Renal cortex interstitium (tissue), 11 donors: ENCODE measurements at regions not wholly inside any gene's neighbourhood (a gene's known extent, or its start where the extent isn't known, plus 50 kb on each side); places are given as distances from the start of the nearest gene placed in this dataset.
"Not testable (repeated sequence)": the region's sequence is repeated elsewhere in the genome, so short reads cannot be mapped to it uniquely, and the experiment has no call there.

Source experiments
- DNase-seq, 11 donors: peaks; one replicate each; pipeline ENCODE4 v3.0.0-alpha.2; 2013; ENCODE audit warnings: low read depth in 9 of 11, low spot score in 4 of 11; ENCODE audit errors: extremely low read depth in 1 of 11

DNA sequence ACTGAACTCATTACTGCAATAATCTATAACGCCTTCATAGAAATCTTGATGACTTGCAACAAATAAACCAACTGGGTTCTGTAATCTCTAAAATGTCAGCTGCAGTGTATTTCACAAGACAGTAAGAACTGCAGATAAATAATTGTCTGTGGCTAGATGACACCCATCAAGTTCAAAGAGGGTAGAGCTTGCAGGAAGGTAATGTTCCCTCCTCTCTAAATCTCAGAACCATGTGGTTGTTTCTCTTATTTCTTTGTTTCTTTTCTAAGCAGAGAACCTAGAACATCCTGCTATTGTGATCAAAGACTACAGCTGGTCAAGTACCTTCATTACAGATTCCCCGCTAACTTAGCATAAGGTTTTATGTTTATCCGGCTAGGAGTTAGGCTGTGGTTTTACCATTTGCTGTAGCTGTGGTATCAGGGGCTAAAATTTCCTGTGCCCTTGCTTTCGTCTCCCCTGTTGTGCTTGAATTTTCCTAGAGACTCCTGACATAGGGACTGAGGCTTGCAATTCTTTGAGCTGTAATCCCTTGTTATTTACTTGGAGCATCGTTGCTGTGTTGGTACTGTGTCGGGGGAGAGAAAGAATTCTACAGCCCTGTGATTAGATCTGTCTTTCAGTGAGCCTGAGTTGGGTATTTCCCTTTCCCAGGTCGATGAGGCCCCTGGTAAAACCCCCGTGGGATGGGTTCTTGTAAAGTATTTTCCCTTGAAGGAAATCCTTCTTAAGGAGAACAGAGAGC lies 253.1 kb upstream of the BTG1 start:
- no peak for DNase-seq

DNA sequence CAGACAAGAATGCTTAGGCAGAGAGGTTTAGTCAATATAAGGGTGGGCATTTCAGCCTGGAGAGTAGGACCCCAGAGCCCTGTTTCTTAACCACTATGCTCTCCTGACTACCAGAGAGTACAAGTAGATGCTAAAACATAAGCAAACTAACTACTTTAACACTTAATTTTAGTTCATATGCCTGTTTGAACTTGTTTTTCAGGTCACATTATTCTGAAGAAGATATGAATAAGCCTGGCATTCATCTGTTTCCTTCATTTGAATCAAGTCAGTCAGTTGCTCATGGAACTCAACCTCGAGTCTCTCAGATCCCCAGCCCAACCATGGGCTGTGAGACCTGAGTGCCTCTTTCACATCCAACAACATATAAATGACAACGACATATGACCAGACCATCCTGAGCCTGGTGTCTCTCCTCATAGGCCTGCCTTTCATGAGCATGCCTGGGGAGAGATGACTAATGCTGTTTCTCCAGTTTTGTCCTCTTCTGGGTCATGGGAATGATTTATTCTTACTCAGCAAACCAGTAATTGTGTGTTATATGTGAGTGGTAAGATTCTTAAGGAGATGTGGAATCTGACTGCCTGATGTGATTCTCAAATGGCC lies 251.1 kb upstream of the BTG1 start:
- no peak for DNase-seq

DNA sequence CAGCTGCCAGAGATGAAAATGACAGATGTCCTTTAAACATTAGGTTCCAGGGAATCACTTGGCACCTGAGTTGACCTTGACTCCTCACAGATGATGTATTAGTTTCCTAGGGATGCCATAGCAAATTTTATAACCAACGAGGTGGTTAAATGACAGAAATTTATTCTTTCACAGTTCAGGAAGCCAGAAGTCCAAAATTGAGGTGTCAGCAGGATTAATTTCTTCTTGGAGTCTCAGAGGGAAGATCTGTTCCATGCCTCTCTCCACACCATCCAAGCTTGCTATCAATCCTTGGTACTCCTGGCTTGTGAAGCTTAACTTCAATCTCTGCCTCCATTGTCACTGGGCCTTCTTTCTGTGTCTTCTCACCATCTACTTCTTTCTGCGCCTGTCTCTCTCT lies 249.7 kb upstream of the BTG1 start:
- DNase-seq: no peak

- DNase-seq: no peak
Measured at GRCh38 chr12:92394895-92395294, 249.2 kb upstream of the BTG1 start.

DNA sequence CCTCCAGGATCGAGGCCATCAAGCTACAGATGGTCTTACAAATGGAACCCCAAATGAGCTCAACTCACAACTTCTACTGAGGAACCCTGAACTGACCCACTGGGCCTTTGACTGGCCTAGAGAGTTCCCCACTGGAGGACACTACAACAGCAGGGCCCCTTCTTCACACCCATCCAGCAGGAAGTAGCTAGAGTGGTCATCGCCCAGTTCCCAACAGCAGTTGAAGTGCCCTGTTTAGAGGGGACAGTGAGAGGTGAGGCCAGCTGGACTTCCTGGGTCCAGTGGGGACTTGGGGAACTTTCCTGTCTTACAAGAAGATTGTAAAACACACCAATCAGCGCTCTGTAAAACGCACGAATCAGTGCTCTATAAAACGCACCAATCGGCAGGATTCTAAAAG lies 247.9 kb upstream of the BTG1 start:
- no peak for DNase-seq

DNA sequence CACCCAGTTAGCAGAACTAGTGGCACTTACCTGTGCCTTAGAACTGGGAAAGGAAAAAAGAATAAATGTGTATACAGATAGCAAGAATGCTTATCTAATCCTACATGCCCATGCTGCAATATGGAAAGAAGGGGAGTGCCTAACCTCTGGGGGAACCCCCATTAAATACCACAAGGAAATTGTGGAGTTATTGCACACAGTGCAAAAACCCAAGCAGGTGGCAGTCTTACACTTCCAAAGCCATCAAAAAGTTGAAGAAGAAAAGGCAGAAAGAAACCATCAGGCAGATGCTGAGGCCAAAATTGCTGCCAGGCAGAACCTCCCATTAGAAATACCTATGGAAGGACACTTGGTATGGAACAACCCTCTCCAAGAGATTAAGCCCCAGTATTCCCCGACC lies 246.1 kb upstream of the BTG1 start:
- not testable (repeated sequence) for DNase-seq

GRCh38 chr12:92389466-92389865 lies 243.8 kb upstream of the BTG1 start:
- DNase-seq: no peak

- DNase-seq: no peak
Measured at GRCh38 chr12:92385296-92385695, 239.7 kb upstream of the BTG1 start.

DNA sequence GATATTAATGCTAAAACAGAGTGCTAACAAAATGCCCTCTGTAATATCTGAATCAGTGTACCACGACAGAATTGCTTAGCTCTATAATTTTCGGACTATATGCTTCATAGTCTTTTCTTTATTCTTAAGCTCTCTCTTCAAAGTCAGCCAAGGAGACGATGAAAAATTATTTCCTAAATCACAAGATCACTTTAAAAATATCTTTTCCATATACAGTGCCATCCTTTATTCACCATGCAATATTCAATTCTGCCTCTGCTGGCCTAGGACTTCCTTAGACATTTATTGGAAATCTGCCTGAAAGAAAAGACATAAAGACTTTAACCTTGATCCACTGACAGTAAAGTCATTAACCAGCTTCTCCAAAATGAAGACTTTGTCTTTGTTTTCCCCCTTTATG lies 238.9 kb upstream of the BTG1 start:
- no peak for DNase-seq

GRCh38 chr12:92382383-92382878 lies 236.8 kb upstream of the BTG1 start:
- no peak for DNase-seq

DNA sequence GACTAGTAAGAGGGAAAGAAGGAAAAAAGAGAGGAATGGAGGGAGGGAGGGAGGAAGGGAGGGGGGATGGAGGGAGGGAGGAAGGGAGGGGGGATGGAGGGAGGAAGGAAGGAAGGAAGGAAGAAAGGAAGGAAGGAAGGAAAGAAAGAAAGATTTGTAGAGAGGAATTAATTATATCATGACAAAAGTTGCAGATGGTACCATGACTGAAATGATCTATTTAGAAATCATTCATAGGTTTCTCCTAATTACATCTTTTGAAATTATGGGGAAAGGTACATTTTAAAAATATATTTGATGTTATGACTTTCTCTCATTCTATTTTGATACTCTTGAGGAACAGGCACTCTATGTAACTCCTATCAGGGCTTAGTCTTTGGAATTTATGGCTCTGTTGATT lies 236.2 kb upstream of the BTG1 start:
- DNase-seq: no peak

DNA sequence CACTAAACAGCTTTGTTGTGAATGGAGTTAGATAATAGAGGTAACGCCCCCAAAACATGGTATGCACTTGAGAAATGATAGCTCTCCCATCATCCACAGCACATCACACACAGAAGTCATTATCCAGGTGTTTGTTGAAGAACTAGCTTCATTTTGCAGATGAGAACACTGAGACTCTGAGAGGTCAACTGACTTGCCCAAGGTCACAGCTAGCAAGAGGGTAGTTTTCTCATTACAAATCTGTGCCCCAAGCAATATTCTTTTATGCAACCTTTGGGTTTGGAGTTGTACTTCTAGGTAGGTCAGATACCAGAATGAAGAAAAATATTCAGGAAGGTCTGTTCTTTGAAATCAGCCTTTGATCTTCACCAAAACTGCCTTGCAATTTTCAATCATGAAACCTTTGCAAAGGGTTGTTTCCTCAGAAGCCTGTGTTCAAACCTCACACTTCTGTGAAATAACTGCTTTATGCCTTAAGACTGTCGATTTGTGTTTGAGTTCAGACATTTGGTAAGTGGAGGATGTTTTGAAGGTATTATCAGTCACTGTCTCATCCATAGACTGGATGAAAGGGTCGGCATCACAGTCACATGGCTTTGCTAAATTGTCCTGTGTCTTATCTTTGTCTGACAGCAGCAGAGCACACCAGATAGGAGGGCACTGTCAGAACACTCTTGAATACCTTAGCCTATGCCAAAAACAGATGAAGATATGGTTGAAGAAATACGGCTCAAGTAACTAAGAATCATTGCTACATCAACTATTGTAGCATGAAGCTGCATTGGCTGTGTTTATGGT lies 233.2 kb upstream of the BTG1 start:
- DNase-seq: no peak

- not testable (repeated sequence) for DNase-seq
Measured at GRCh38 chr12:92375504-92375903, 229.9 kb upstream of the BTG1 start.

- no peak for DNase-seq
Measured at GRCh38 chr12:92370828-92371227, 225.2 kb upstream of the BTG1 start.

GRCh38 chr12:92369636-92370035 lies 224.0 kb upstream of the BTG1 start:
- DNase-seq: no peak

DNA sequence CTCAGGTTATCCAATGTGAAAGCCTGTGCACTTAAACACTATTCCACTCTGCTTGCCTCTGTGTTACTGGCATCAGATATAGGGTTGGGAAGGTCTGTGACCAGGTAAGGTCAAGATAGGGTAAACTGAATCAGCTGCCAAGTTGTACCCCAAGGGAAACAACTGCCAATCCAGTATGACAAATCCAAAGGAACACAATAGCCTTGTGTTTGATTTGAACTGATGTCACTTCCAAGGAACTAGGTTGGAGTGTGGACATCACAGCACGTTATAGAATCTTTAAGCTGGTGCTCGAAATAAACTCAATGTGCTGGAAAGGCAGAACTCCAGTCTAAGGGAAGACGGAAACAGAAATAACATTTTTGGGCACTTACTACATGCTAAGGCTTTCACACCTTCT lies 223.4 kb upstream of the BTG1 start:
- no peak for DNase-seq

DNA sequence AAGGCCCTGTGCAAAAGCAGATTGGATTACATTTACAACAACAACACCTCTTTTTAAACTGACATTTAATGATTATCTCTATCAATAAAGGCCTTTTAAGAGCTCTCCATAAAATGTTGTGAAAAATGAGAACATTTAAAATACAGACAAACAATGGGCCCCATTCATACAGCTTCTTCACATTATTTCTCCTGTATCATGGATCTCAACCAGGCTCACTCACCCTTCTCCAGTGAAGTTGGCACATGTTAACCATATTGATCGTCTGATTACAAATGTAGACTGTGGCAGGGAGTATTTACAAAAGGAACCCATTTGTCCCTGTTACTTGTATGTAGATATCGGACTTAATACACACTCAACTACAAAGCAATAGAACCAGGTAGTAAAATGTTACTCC lies 220.2 kb upstream of the BTG1 start:
- DNase-seq: no peak

DNA sequence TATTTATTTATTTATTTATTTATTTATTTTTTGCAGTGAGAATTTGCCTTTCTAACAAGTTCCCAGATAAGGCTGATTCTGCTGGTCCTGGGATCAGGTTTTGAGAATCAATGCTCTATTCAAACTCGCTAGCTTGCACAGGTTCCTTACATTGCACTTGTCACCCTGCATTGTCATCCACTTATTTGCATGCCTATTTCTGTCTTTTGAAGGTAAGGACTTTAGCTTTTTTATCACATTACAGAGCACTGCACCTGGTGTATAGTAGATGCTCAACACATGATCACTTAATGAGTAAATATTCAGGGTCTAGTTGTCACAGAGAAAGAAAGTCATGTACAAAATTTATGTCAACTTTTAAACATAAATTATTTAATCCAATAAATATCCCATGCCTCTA lies 219.7 kb upstream of the BTG1 start:
- DNase-seq: no peak

DNA sequence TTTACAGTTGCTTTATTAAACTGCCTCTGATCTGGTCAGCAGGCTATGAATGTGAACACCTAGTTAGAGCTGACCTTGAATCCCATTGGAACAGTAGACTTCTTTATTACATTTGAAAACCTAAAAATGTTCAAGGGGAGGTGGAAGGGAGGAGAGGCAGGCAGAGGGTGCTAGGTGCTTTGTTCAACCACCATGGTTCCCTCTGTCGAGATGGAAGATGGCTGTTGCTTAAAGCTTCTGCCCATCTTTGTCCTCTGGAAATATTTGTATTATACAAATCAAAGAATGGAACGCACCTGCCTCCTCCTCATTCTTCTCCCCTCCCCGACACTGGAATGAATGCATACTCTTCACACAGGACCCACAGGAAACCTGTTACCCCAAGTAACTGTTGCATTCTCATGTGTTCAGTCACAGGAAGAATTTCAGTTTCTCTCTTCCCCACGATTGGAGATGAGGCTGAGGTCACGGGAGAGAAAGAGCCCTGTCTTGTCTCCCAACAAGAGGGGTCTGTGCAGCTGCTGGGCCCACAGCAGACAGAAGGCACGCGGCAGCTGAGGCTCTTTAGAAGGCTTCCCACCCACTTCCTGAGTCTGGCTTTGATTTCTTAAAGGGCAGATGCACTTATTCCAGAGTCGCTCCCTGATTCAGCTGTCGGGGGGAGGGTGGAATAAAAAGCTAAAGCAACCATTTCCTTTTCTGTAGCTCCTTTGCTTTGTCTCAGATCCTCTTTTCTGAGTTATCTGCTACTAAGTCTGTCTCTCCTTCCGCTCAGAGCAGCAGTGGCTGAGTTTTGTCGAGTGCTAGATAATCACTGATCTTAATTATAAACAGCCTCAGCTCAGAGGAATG lies 217.9 kb upstream of the BTG1 start:
- DNase-seq: peak in 8 of 11 donors; percentile 15 to 40 (median 30)
